ENCODE measurements at regions not wholly inside any gene's neighbourhood (a gene's known extent, or its start where the extent isn't known, plus 50 kb on each side); places are given as distances from the start of the nearest gene placed in this dataset.
"Not testable (repeated sequence)": the region's sequence is repeated elsewhere in the genome, so short reads cannot be mapped to it uniquely, and the experiment has no call there.

- no peak for DNase-seq (ENCODE audit: extremely low read depth, low read depth, low spot score)
Observed at GRCh38 chr4:84032372-84032771, 466.7 kb downstream of the NKX6-1 start.

- DNase-seq (ENCODE audit: extremely low read depth, low read depth, low spot score): no peak
Observed at GRCh38 chr4:84031401-84031800, 467.7 kb downstream of the NKX6-1 start.

GRCh38 chr4:84028340-84028739 lies 470.8 kb downstream of the NKX6-1 start:
- no peak for DNase-seq (ENCODE audit: extremely low read depth, low read depth, low spot score)

- DNase-seq (ENCODE audit: extremely low read depth, low read depth, low spot score): no peak
Observed at GRCh38 chr4:84024405-84024804, 474.7 kb downstream of the NKX6-1 start.

- no peak for DNase-seq (ENCODE audit: extremely low read depth, low read depth, low spot score)
Observed at GRCh38 chr4:84022564-84022963, 476.5 kb downstream of the NKX6-1 start.

- DNase-seq (ENCODE audit: extremely low read depth, low read depth, low spot score): no peak
Observed at GRCh38 chr4:84019626-84020025, 479.5 kb downstream of the NKX6-1 start.

GRCh38 chr4:84003046-84003445 lies 467.1 kb downstream of the GPAT3 start:
- no peak for DNase-seq (ENCODE audit: extremely low read depth, low read depth, low spot score)

- DNase-seq (ENCODE audit: extremely low read depth, low read depth, low spot score): no peak
Observed at GRCh38 chr4:84001876-84002569, 466.1 kb downstream of the GPAT3 start.

- no peak for DNase-seq (ENCODE audit: extremely low read depth, low read depth, low spot score)
Observed at GRCh38 chr4:83996254-83996653, 460.3 kb downstream of the GPAT3 start.

GRCh38 chr4:83993774-83994173 lies 457.9 kb downstream of the GPAT3 start:
- no peak for DNase-seq (ENCODE audit: extremely low read depth, low read depth, low spot score)

GRCh38 chr4:83989835-83990234 lies 453.9 kb downstream of the GPAT3 start:
- no peak for DNase-seq (ENCODE audit: extremely low read depth, low read depth, low spot score)

- DNase-seq (ENCODE audit: extremely low read depth, low read depth, low spot score): no peak
Observed at GRCh38 chr4:83981156-83981555, 445.2 kb downstream of the GPAT3 start.

- DNase-seq (ENCODE audit: extremely low read depth, low read depth, low spot score): no peak
Observed at GRCh38 chr4:83979773-83980172, 443.9 kb downstream of the GPAT3 start.

- no peak for DNase-seq (ENCODE audit: extremely low read depth, low read depth, low spot score)
Observed at GRCh38 chr4:83974111-83974780, 438.3 kb downstream of the GPAT3 start.

- no peak for DNase-seq (ENCODE audit: extremely low read depth, low read depth, low spot score)
Observed at GRCh38 chr4:83964996-83965541, 429.2 kb downstream of the GPAT3 start.

GRCh38 chr4:83962492-83962891 lies 426.6 kb downstream of the GPAT3 start:
- DNase-seq (ENCODE audit: extremely low read depth, low read depth, low spot score): no peak

- DNase-seq (ENCODE audit: extremely low read depth, low read depth, low spot score): no peak
Observed at GRCh38 chr4:83961575-83961974, 425.7 kb downstream of the GPAT3 start.

GRCh38 chr4:83959160-83959559 lies 423.3 kb downstream of the GPAT3 start:
- DNase-seq (ENCODE audit: extremely low read depth, low read depth, low spot score): no peak

GRCh38 chr4:83947830-83948193 lies 411.9 kb downstream of the GPAT3 start:
- DNase-seq (ENCODE audit: extremely low read depth, low read depth, low spot score): no peak

GRCh38 chr4:83947125-83947829 lies 411.4 kb downstream of the GPAT3 start:
- no peak for DNase-seq (ENCODE audit: extremely low read depth, low read depth, low spot score)

- not testable (repeated sequence) for DNase-seq (ENCODE audit: extremely low read depth, low read depth, low spot score)
Observed at GRCh38 chr4:83943691-83944090, 407.8 kb downstream of the GPAT3 start.

Measured in glomerular endothelial cell (primary cell).